ENCODE measurements at regions not wholly inside any gene's neighbourhood (a gene's known extent, or its start where the extent isn't known, plus 50 kb on each side); places are given as distances from the start of the nearest gene placed in this dataset.

DNA sequence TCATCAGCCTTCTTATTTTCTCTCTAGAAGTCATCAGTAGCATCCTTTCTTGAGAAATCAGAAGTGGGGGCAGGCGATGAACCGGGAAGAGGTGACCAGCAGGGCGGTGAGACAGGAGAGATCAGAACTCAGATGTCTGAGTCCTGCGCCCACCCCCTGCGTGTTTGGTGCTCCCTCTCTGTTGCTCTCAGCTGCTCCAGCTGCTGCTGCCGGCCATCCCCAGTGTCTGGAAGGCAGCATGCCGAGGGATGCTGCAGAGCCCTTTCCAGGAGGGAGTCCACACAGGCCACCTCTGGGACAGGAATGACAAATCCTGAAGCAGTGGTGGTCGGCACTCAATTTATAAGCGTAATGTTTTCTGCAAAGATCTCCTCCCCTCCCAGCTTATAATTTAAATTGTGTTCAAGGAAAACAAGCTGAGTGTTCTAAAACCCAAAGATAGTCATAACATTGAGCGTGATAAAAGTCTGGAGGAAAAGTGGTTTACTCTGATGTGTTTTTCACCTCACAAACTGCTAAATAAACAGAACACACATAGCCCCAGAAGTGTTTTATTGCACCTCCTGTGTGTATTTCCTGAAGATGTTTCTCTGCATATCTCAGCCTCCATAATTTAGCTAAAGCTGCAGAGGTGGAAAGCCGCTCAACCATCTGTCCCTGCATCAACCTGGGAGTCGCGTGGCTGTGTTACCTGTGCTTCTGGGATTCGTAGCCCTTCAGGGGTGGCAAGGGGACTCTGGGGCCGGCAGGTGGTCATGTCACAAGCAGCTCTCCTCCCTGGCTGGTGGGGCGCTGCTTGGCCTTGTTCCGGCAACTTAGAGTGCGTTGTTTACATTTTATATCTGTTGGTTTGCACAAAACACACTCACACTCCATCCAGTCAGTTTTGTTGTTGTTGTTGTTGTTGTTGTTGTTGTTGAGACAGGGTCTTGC, 191.2 kb downstream of the USP12 start:
- Histone ChIP-seq H3K9me3 (ENCODE audit: control insufficient read depth in 2 of 2, insufficient read depth in 1 of 2, low read depth in 1 of 2, low read length in 1 of 2) (no peaks in the 10 kb centered on the region), H3K27ac (ENCODE audit: low read depth in 2 of 2, low read length in 1 of 2) (no peak overlapping the region), H3K36me3 (ENCODE audit: control insufficient read depth in 2 of 2, insufficient read depth in 2 of 2, low read length in 1 of 2) (no peaks in the 10 kb centered on the region), H3K27me3 (ENCODE audit: control insufficient read depth in 1 of 2, insufficient read depth in 2 of 2, low read length in 2 of 2) (no peaks in the 10 kb centered on the region), H3K4me3 (ENCODE audit: low read depth in 1 of 2, low read length in 2 of 2) (no peak overlapping the region), H3K4me1 (ENCODE audit: control insufficient read depth in 2 of 2, insufficient read depth in 2 of 2, low read length in 1 of 2) (no peaks in the 10 kb centered on the region)
- WGBS, 2 donors = 85 to 87% methylated on average over 18 of the region's 18 CpGs

DNA sequence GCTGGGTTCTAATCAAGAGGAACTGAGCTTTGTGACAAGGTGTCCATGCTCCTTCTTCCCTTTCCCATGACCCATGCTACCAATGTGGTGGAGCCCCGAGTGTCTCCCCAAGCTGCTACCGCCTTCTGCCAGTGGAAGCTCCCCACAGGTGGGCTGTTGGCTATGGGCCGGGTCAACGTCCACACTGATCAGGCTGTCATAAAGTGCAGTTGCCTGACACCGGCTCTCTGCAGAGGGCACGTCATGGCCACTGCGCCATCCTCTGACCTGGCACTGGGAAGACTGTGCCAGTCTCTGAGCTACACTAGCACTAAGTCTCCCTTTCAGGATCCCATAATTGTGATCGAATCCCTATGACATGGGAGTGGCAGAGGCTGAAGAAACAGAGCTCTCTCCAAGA, 192.3 kb downstream of the USP12 start:
- 81 to 88% methylated on average over 8 of the region's 8 CpGs for WGBS, 2 donors
- no peak overlapping the region for H3K27ac ChIP-seq (ENCODE audit: low read depth in 2 of 2, low read length in 1 of 2)
- H3K36me3 ChIP-seq (ENCODE audit: control insufficient read depth in 2 of 2, insufficient read depth in 2 of 2, low read length in 1 of 2) = no peaks in the 10 kb centered on the region
- no peaks in the 10 kb centered on the region for H3K4me1 ChIP-seq (ENCODE audit: control insufficient read depth in 2 of 2, insufficient read depth in 2 of 2, low read length in 1 of 2)
- no peaks in the 10 kb centered on the region for H3K9me3 ChIP-seq (ENCODE audit: control insufficient read depth in 2 of 2, insufficient read depth in 1 of 2, low read depth in 1 of 2, low read length in 1 of 2)
- H3K27me3 ChIP-seq (ENCODE audit: control insufficient read depth in 1 of 2, insufficient read depth in 2 of 2, low read length in 2 of 2) = no peaks in the 10 kb centered on the region
- H3K4me3 ChIP-seq (ENCODE audit: low read depth in 1 of 2, low read length in 2 of 2) = no peak overlapping the region

DNA sequence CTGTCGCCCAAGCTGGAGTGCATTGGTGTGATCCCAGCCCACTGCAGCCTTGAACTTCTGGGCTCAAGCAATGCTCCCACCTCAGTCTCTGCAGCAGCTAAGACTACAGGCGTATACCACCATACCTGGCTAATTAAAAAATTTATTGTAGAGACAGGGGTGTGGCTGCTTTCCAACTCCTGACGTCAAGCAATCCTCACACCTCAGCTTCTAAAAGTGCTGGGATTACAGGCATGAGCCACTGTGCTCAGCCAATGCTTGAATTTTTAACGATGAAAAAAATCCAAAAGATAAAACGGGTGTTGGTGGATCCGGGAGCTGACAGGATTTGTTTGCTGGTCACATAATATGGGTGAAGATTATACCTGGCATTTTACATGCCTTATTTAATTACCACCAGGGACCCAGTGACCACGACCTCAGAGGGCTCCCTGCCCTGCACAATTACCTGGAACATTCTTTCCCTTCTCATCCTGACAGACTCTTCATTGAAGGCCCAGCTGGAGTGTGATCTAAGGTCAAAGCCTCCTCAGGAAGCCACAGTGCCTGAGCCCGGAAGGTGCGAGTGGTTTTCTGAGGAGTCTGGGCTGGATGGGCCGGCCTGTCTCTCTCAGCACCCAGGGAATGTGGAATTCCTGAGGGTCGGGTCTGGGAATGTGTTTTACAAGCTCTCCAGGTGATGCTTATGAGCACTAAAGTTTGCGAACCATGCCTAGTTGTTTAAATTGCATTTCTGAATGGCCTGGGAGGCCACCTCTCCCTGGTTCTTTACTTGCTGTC, 193.3 kb downstream of the USP12 start:
- WGBS, 2 donors = 66 to 68% methylated on average over 12 of the region's 12 CpGs
- H3K27ac ChIP-seq (ENCODE audit: low read depth in 2 of 2, low read length in 1 of 2) = no peak overlapping the region
- H3K4me3 ChIP-seq (ENCODE audit: low read depth in 1 of 2, low read length in 2 of 2) = no peak overlapping the region
- H3K36me3 ChIP-seq (ENCODE audit: control insufficient read depth in 2 of 2, insufficient read depth in 2 of 2, low read length in 1 of 2) = no peaks in the 10 kb centered on the region
- no peaks in the 10 kb centered on the region for H3K9me3 ChIP-seq (ENCODE audit: control insufficient read depth in 2 of 2, insufficient read depth in 1 of 2, low read depth in 1 of 2, low read length in 1 of 2)
- H3K27me3 ChIP-seq (ENCODE audit: control insufficient read depth in 1 of 2, insufficient read depth in 2 of 2, low read length in 2 of 2) = no peaks in the 10 kb centered on the region
- H3K4me1 ChIP-seq (ENCODE audit: control insufficient read depth in 2 of 2, insufficient read depth in 2 of 2, low read length in 1 of 2) = peaks cover 0 to 1% of the 10 kb centered on the region in 2 donors

DNA sequence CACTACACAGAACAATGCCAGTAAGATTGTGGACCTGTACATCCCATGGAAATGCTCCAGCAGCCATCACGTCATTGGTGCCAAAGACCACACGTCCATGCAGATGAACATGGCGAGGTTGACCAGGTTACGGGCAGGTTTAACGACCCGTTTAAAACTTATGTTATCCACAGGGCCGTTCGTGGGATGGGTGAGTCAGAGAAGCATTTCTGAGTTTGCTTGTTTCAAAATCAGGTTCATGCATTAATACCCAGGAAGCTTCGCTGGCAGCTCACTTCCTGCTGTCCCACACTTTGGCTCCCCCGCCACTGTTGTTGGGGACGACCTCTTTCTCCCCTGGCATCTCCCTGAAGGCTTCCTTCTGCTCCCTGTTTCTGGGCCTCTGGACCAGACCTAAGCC, 194.1 kb downstream of the USP12 start:
- Histone ChIP-seq H3K27ac (ENCODE audit: low read depth in 2 of 2, low read length in 1 of 2) (no peak overlapping the region), H3K27me3 (ENCODE audit: control insufficient read depth in 1 of 2, insufficient read depth in 2 of 2, low read length in 2 of 2) (no peaks in the 10 kb centered on the region), H3K4me3 (ENCODE audit: low read depth in 1 of 2, low read length in 2 of 2) (no peak overlapping the region), H3K4me1 (ENCODE audit: control insufficient read depth in 2 of 2, insufficient read depth in 2 of 2, low read length in 1 of 2) (peaks cover 0 to 1% of the 10 kb centered on the region in 2 donors), H3K9me3 (ENCODE audit: control insufficient read depth in 2 of 2, insufficient read depth in 1 of 2, low read depth in 1 of 2, low read length in 1 of 2) (no peaks in the 10 kb centered on the region), H3K36me3 (ENCODE audit: control insufficient read depth in 2 of 2, insufficient read depth in 2 of 2, low read length in 1 of 2) (no peaks in the 10 kb centered on the region)
- WGBS, 2 donors = 42 to 54% methylated on average over 11 of the region's 11 CpGs

DNA sequence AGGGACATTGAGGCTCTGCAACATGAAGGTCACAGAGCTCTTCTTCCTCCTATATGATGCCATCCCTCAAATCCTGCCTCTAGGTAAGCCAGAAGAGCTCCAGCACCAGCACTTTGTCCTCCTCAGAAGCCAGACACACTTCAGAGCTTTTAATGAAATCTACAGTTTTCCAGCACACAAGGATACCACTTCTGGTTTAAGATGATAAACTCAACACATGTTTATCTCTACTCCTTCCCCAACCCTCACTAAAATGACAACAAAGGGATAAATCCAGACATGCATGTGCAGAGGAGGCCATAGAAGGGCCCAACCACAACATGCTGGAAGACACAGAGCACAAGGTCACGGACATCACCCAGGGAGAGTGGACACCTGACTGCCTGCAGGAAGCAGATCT, 195.3 kb downstream of the USP12 start:
- WGBS, 2 donors = 69 to 87% methylated on average over 1 of the region's 1 CpG

DNA sequence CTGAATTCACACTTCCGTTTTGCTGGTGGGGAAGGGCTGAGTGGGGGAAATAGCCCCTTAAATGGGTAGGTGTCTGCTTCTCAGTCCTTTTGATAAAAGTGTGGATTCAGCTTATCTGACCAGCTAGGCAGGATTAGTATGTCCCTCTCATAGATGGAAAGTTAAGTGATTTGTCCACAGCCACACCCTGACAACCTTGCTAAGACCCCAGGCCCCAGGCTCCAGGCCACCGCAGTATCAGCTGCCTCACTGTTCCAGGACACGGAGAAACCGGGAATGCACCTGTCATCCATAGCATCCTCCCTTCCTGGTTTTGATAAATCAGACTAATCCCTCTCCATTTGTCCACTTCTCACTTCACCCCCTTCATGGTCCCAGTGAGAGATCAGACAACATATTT, 197.7 kb downstream of the USP12 start:
- H3K4me3 ChIP-seq (ENCODE audit: low read depth in 1 of 2, low read length in 2 of 2) = no peak overlapping the region
- no peaks in the 10 kb centered on the region for H3K36me3 ChIP-seq (ENCODE audit: control insufficient read depth in 2 of 2, insufficient read depth in 2 of 2, low read length in 1 of 2)
- no peaks in the 10 kb centered on the region for H3K9me3 ChIP-seq (ENCODE audit: control insufficient read depth in 2 of 2, insufficient read depth in 1 of 2, low read depth in 1 of 2, low read length in 1 of 2)
- H3K27me3 ChIP-seq (ENCODE audit: control insufficient read depth in 1 of 2, insufficient read depth in 2 of 2, low read length in 2 of 2) = no peaks in the 10 kb centered on the region
- WGBS, 2 donors = 65 to 68% methylated on average over 4 of the region's 4 CpGs
- H3K27ac ChIP-seq (ENCODE audit: low read depth in 2 of 2, low read length in 1 of 2) = no peak overlapping the region
- H3K4me1 ChIP-seq (ENCODE audit: control insufficient read depth in 2 of 2, insufficient read depth in 2 of 2, low read length in 1 of 2) = peaks cover 0 to 1% of the 10 kb centered on the region in 2 donors

More for the DNA sequence above, 195.3 kb downstream of the USP12 start:
- Histone ChIP-seq H3K27me3 (ENCODE audit: control insufficient read depth in 1 of 2, insufficient read depth in 2 of 2, low read length in 2 of 2) (no peaks in the 10 kb centered on the region), H3K9me3 (ENCODE audit: control insufficient read depth in 2 of 2, insufficient read depth in 1 of 2, low read depth in 1 of 2, low read length in 1 of 2) (no peaks in the 10 kb centered on the region), H3K4me3 (ENCODE audit: low read depth in 1 of 2, low read length in 2 of 2) (no peak overlapping the region), H3K4me1 (ENCODE audit: control insufficient read depth in 2 of 2, insufficient read depth in 2 of 2, low read length in 1 of 2) (peaks cover 0 to 1% of the 10 kb centered on the region in 2 donors), H3K36me3 (ENCODE audit: control insufficient read depth in 2 of 2, insufficient read depth in 2 of 2, low read length in 1 of 2) (no peaks in the 10 kb centered on the region), H3K27ac (ENCODE audit: low read depth in 2 of 2, low read length in 1 of 2) (no peak overlapping the region)

DNA sequence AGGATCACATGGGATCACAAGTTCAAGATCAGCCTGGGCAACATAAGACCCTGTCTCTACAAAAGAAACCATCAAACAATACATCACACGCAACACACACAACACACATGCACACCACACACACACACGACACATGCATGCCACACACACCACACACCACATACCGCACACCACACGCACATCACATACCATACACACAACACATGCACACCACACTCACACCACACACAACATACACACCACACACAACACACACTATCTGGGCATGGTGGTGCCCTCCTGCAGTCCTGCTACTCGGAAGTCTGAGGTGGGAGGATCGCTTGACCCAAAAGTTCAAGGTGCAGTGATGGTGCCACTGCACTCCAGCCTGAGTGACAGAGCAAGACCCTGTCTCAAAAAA, 198.3 kb downstream of the USP12 start:
- no peak overlapping the region for H3K27ac ChIP-seq (ENCODE audit: low read depth in 2 of 2, low read length in 1 of 2)
- no peak overlapping the region for H3K4me3 ChIP-seq (ENCODE audit: low read depth in 1 of 2, low read length in 2 of 2)
- no peaks in the 10 kb centered on the region for H3K9me3 ChIP-seq (ENCODE audit: control insufficient read depth in 2 of 2, insufficient read depth in 1 of 2, low read depth in 1 of 2, low read length in 1 of 2)
- peaks cover 0 to 1% of the 10 kb centered on the region in 2 donors for H3K4me1 ChIP-seq (ENCODE audit: control insufficient read depth in 2 of 2, insufficient read depth in 2 of 2, low read length in 1 of 2)
- H3K36me3 ChIP-seq (ENCODE audit: control insufficient read depth in 2 of 2, insufficient read depth in 2 of 2, low read length in 1 of 2) = no peaks in the 10 kb centered on the region
- WGBS, 2 donors = 78 to 84% methylated on average over 6 of the region's 6 CpGs
- H3K27me3 ChIP-seq (ENCODE audit: control insufficient read depth in 1 of 2, insufficient read depth in 2 of 2, low read length in 2 of 2) = no peaks in the 10 kb centered on the region

DNA sequence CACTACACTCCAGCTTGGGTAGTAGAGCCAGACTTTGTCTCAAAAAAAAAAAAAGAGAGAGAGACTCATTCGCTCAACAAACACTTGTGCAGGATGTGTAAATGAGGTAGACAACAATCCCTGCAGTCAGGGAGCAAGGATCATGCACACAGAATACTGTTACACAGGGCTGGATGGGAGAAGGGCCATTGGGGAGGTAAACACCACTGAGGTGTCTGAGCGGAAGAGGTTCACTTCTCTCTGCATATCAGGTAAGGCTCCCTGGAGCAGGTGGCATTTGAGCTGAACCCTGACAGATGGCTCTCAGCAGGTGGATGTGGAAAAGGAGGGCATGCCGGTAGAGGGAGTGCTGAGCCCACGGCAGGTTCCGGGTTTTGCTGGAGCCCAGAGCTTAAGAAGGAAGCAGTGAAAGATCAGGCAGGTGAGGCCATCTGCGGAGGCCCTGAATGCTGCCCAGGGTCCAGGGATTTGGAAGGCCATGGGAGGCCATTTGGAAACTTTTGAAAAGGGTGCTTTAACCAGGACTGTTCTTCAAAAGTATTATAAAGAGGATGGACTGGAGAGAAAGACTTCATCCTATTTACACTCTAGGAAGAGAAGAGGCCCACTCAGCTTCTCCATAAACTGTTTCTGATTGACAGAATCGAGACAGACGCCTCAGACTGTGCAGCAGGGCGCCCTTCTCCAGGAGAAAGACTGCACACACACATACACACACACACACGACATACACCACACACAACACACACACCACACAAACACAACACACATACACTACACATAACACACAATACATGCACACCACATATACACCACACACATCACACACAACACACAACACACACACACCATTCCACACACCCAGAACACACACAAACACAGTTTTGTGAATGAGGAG, 199.4 kb downstream of the USP12 start:
- H3K36me3 ChIP-seq (ENCODE audit: control insufficient read depth in 2 of 2, insufficient read depth in 2 of 2, low read length in 1 of 2) = no peaks in the 10 kb centered on the region
- H3K4me3 ChIP-seq (ENCODE audit: low read depth in 1 of 2, low read length in 2 of 2) = no peak overlapping the region
- no peaks in the 10 kb centered on the region for H3K27me3 ChIP-seq (ENCODE audit: control insufficient read depth in 1 of 2, insufficient read depth in 2 of 2, low read length in 2 of 2)
- H3K4me1 ChIP-seq (ENCODE audit: control insufficient read depth in 2 of 2, insufficient read depth in 2 of 2, low read length in 1 of 2) = peaks cover 0 to 1% of the 10 kb centered on the region in 2 donors
- H3K27ac ChIP-seq (ENCODE audit: low read depth in 2 of 2, low read length in 1 of 2) = no peak overlapping the region
- peaks cover 0 to 2% of the 10 kb centered on the region in 2 donors for H3K9me3 ChIP-seq (ENCODE audit: control insufficient read depth in 2 of 2, insufficient read depth in 1 of 2, low read depth in 1 of 2, low read length in 1 of 2)
- WGBS, 2 donors = 37 to 41% methylated on average over 10 of the region's 10 CpGs

All from esophagus (tissue), 2 donors.